Endodermal cell (in vitro differentiated cells): ENCODE measurements at regions not wholly inside any gene's neighbourhood (a gene's known extent, or its start where the extent isn't known, plus 50 kb on each side); places are given as distances from the start of the nearest gene placed in this dataset.

ENCODE experiments used
- DNase-seq: peaks from one replicate; pipeline ENCODE4 v3.0.0-alpha.2; 2017
- H3K27ac ChIP-seq: 2 replicates; pipeline ENCODE4 v1.5.1; 2013; ENCODE audit warnings: mild to moderate bottlenecking, low read depth, low read length, moderate library complexity
- H3K27me3 ChIP-seq: 2 replicates; pipeline ENCODE4 v1.6.1; 2013; ENCODE audit warnings: mild to moderate bottlenecking, low read length, moderate library complexity; ENCODE audit not compliant: insufficient read depth, control insufficient read depth, poor library complexity, severe bottlenecking
- H3K36me3 ChIP-seq: 2 replicates; pipeline ENCODE4 v1.7.0; 2013; ENCODE audit warnings: mild to moderate bottlenecking, low read length, moderate library complexity; ENCODE audit not compliant: control insufficient read depth, insufficient read depth
- H3K4me1 ChIP-seq: one replicate; pipeline ENCODE4 v1.7.0; 2013; ENCODE audit warnings: low read length; ENCODE audit not compliant: control insufficient read depth, insufficient read depth
- H3K4me3 ChIP-seq: 2 replicates; pipeline ENCODE4 v1.5.1; 2013; ENCODE audit warnings: mild to moderate bottlenecking, low read length, moderate library complexity
- H3K9ac ChIP-seq: 2 replicates; pipeline ENCODE4 v1.6.1; 2013; ENCODE audit warnings: mild to moderate bottlenecking, low read length, moderate library complexity; ENCODE audit not compliant: poor library complexity, severe bottlenecking; ENCODE audit errors: extremely low read depth
- H3K9me3 ChIP-seq: 2 replicates; pipeline ENCODE4 v1.6.1; 2013; ENCODE audit warnings: mild to moderate bottlenecking, low read length, moderate library complexity; ENCODE audit not compliant: control insufficient read depth
- H3K27ac Mint-ChIP-seq: 2 replicates; pipeline ENCODE4 v1.8.0; 2020; ENCODE audit warnings: mixed read lengths
- H3K27me3 Mint-ChIP-seq: 2 replicates; pipeline ENCODE4 v1.8.0; 2021; ENCODE audit warnings: mild to moderate bottlenecking, mixed read lengths; ENCODE audit not compliant: insufficient read depth
- H3K36me3 Mint-ChIP-seq: 2 replicates; pipeline ENCODE4 v1.8.0; 2020; ENCODE audit warnings: low read depth, mixed read lengths
- H3K4me1 Mint-ChIP-seq: 2 replicates; pipeline ENCODE4 v1.8.0; 2020; ENCODE audit warnings: mixed read lengths
- H3K4me3 Mint-ChIP-seq: 2 replicates; pipeline ENCODE4 v1.8.0; 2020; ENCODE audit warnings: mild to moderate bottlenecking, moderate library complexity, mixed read lengths
- H3K9me3 Mint-ChIP-seq: 2 replicates; pipeline ENCODE4 v1.8.0; 2020; ENCODE audit warnings: mild to moderate bottlenecking, mixed read lengths
- CTCF ChIP-seq: fragments of 200-600 bp; sonication (generic); conservative IDR thresholded peaks from 2 replicates; pipeline ENCODE4 v1.5.0; 2021; ENCODE audit warnings: antibody characterized with exemption, mild to moderate bottlenecking
- WGBS, 2 experiments: methylation state at CpG; one replicate each; pipeline versions ENCODE4 v1.1.5 to v1.1.7; 2013; ENCODE audit warnings: missing lambda C conversion rate in 2 of 2, mixed read lengths in 1 of 2; ENCODE audit not compliant: insufficient coverage in 1 of 2, insufficient read length in 1 of 2; 5-methylcytosine and 5-hydroxymethylcytosine counted together

- DNase-seq, result no peak
- Histone ChIP-seq H3K36me3 (no peaks in the 10 kb centered on the region), H3K4me1 (no peaks in the 10 kb centered on the region), H3K9me3 (no peaks in the 10 kb centered on the region), H3K27ac (no peak overlapping the region), H3K4me3 (no peak overlapping the region), H3K9ac (no peak overlapping the region), H3K27me3 (no peaks in the 10 kb centered on the region)
- Mint-ChIP-seq H3K9me3 (peaks cover 3% of the 10 kb centered on the region), H3K27ac (no peak overlapping the region), H3K27me3 (no peaks in the 10 kb centered on the region), H3K4me1 (peaks cover 2% of the 10 kb centered on the region), H3K36me3 (no peaks in the 10 kb centered on the region), H3K4me3 (no peak overlapping the region)
- no peak for TF ChIP-seq CTCF
- WGBS, 2 experiments, result 60 to 83% methylated on average over 1 to 2 of the region's 2 CpGs
These were observed 1302.3 kb downstream of the FSCB start for GRCh38 chr14:43204816-43205215.

GRCh38 chr14:43200519-43200918, 1306.6 kb downstream of the FSCB start:
- Histone ChIP-seq H3K9me3 (no peaks in the 10 kb centered on the region), H3K4me1 (no peaks in the 10 kb centered on the region), H3K27me3 (no peaks in the 10 kb centered on the region), H3K27ac (no peak overlapping the region), H3K36me3 (no peaks in the 10 kb centered on the region), H3K4me3 (no peak overlapping the region), H3K9ac (no peak overlapping the region)
- Mint-ChIP-seq H3K4me3 (no peak overlapping the region), H3K4me1 (peaks cover 2% of the 10 kb centered on the region), H3K36me3 (no peaks in the 10 kb centered on the region), H3K9me3 (peaks cover 3% of the 10 kb centered on the region), H3K27me3 (no peaks in the 10 kb centered on the region), H3K27ac (no peak overlapping the region)
- TF ChIP-seq CTCF, result no peak
- DNase-seq, result no peak
- no CpG with 5 or more reads among the region's 1 CpG for WGBS, 2 experiments

GRCh38 chr14:43198465-43198864, 1308.6 kb downstream of the FSCB start:
- Histone ChIP-seq H3K27me3 (no peaks in the 10 kb centered on the region), H3K4me3 (no peak overlapping the region), H3K4me1 (no peaks in the 10 kb centered on the region), H3K9ac (no peak overlapping the region), H3K36me3 (no peaks in the 10 kb centered on the region), H3K9me3 (peaks cover 5% of the 10 kb centered on the region), H3K27ac (no peak overlapping the region)
- Mint-ChIP-seq H3K4me3 (no peak overlapping the region), H3K9me3 (peaks cover 3% of the 10 kb centered on the region), H3K27me3 (no peaks in the 10 kb centered on the region), H3K4me1 (no peaks in the 10 kb centered on the region), H3K27ac (no peak overlapping the region), H3K36me3 (no peaks in the 10 kb centered on the region)
- 100% methylated on average over 1 of the region's 2 CpGs; no CpG with 5 or more reads in 1 of the 2 experiments for WGBS, 2 experiments
- DNase-seq, result no peak
- no peak for TF ChIP-seq CTCF
